GM18909 (cell line): ENCODE measurements at regions not wholly inside any gene's neighbourhood (a gene's known extent, or its start where the extent isn't known, plus 50 kb on each side); places are given as distances from the start of the nearest gene placed in this dataset.
"Not testable (repeated sequence)": the region's sequence is repeated elsewhere in the genome, so short reads cannot be mapped to it uniquely, and the experiment has no call there.

Source experiments
- ATAC-seq: cut with Tn5 transposase; IDR thresholded peaks from one replicate; pipeline ENCODE4 v1.9.1; 2021; ENCODE audit warnings: mild to moderate bottlenecking; ENCODE audit not compliant: unreplicated experiment, poor library complexity

DNA sequence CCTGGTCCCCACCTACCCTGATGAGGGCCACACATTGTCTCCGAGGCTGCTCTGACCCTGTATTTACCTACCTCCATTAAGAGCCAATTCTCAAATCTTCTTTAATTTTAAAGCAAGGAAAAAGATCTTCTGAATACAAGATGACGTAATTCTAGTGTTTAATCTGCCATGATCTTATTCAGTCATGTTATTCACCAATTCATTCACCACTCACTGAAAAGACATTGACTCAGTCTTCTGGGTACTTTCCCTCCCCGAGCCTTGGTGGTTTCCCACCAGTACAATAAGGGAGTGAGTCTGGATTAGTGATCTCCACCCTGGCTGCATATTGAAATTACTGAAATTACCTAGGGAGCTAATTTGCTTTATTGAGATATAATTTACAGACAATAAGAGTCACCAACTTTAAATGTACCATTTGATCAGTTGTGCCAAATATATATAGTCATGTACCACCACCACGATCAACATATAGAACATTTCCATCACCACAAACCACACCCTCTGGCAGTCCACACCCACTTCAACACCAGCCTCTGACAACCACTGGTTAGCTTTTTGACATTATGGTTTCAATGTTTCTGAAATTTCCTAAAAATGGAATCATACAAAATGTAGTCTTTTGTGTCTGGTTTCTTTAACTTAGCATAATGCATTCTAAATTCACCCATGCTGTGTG lies 117.5 kb upstream of the UNC5B start:
- ATAC-seq, result no peak

DNA sequence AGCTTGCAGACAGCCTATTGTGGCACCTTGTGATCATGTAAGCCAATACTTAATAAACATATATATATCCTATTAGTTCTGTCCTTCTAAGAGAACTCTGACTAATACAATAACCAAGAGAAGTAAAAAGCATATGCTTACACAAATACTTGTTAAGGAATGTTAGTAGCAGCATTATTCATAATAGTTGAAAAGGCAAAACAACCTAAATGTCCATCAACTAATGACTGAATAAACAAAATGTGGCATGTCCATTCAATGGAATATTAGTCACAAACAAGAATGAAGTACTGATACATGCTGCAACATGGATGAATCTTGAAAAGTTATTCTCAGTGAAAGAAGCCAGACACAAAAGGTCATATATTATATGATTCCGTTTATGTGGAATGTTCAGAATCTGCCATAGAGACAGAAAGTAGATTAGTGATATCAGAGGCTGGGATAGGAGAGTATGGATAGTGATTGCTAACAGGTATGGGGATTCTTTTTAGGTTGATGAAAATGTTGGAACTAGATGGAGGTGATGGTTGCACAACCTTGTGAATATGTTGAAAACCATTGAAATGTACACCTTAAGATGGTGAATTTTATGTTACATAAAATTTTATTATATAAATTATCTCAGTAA lies 112.5 kb upstream of the UNC5B start:
- no peak for ATAC-seq

- ATAC-seq, result no peak
Measured at GRCh38 chr10:71103961-71104360, 108.4 kb upstream of the UNC5B start.

DNA sequence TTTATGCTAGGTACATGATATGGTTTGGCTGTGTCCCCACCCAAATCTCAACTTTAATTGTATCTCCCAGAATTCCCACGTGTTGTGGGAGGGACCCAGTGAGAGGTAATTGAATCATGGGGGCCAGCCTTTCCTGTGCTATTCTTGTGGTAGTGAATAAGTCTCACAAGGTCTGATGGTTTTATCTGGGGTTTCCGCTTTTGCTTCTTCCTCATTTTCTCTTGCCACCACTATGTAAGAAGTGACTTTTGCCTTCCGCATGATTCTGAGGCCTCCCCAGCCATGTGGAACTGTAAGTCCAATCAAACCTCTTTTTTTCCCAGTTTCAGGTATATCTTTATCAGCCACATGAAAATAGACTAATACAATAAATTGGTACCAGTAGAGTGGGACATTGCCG lies 106.2 kb upstream of the UNC5B start:
- ATAC-seq, result not testable (repeated sequence)

DNA sequence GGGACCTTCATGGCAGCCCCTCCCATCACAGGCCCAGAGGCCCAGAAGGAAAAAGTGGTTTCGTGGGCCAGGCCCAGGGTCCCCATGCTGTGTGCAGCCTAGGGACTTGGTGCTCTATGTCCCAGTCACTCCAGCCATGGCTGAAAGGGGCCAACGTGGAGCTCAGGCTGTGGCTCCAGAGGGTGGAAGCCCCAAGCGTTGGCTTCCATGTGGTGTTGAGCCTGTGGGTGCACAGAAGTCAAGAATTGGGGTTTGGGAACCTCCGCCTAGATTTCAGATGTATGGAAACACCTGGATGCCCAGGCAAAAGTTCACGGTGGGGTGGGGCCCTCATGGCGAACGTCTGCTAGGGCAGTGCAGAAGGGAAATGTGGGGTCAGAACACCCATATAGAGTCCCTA lies 105.3 kb upstream of the UNC5B start:
- not testable (repeated sequence) for ATAC-seq

DNA sequence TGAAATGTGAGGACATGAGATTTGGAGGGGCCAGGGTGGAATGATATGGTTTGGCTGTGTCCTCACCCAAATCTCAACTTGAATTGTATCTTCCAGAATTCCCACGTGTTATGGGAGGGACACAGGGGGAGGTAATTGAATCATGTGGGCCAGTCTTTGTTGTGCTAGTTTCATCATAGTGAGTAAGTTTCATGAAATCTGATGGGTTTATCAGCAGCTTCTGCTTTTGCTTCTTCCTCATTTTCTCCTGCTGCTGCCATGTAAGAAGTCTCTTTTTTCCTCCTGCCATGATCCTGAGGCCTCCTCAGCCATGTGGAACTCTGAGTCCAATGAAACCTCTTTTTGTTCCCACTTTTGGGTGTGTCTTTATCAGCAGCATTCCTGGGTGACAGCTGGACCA lies 104.3 kb upstream of the UNC5B start:
- ATAC-seq, result not testable (repeated sequence)

DNA sequence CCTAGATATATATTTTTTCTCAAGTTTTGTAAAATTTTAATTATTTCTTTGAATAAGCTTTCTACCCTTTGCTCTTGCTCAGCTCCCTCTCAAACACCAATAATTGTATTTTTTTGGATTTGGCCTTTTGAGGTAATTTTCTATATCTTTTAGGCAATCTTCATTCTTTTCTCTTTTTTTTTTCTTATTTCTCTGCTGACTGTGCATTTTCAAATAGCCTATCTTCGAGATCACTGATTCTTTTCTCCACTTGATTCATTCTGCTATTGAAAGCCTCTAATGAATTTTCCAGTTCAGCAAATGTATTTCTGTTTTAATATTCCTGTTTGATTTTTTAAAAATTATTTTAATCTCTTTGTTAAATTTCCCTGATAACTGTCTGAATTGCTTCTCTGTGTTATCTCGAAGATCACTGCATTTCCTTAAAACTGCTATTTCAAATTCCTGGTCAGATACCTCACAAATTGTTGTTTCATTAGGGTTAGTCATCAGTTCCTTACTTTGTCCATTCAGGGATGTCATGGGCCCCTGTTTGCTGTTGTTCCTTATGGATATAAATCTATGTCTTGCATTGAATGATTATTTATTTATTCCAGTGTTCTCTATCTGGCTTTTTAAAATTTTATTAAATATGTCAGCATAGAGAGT lies 100.1 kb upstream of the UNC5B start:
- ATAC-seq, result no peak

DNA sequence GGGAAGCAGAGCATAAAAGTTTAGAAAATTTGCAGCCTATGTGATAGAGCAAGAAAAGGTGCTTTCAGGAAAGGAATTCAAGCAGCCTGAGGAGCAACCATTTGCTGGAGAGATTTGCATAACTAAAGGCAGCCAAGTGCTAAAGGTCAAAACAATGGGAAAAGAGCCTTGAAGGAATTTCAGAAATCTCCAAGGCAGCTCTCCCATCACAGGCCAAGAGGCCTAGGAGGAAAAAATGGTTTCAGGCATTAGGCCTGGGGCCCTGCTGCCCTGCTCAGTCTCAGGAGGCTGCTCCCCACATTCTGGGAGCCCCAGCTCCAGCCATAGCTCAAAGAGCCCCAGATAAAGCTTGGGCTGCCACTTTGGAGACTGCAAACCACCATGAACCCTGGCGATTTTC lies 95.9 kb upstream of the UNC5B start:
- no peak for ATAC-seq

- not testable (repeated sequence) for ATAC-seq
Measured at GRCh38 chr10:71117589-71117988, 94.8 kb upstream of the UNC5B start.

- ATAC-seq, result no peak
Measured at GRCh38 chr10:71123023-71123422, 89.3 kb upstream of the UNC5B start.

GRCh38 chr10:71124921-71125748 lies 87.2 kb upstream of the UNC5B start:
- ATAC-seq, result no peak

DNA sequence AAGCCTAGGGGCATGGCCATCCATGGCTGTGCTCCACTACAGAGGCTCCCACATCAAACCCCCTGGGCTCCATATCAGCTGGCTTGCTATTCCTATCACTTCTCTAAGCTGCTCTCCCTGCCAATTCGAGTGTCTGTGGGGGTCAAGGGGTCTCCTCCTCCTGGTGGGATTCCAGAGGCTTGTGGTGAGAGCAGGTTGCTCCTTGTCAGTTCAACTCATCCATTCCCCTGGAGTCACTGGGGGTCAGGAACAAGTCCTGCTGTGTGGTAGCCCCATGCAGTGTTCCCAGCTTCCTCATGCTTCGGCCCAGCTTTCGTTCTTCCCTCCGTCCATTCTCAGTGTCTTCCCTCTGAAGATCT lies 86.6 kb upstream of the UNC5B start:
- ATAC-seq, result no peak

- no peak for ATAC-seq
Measured at GRCh38 chr10:71126432-71126831, 85.9 kb upstream of the UNC5B start.

DNA sequence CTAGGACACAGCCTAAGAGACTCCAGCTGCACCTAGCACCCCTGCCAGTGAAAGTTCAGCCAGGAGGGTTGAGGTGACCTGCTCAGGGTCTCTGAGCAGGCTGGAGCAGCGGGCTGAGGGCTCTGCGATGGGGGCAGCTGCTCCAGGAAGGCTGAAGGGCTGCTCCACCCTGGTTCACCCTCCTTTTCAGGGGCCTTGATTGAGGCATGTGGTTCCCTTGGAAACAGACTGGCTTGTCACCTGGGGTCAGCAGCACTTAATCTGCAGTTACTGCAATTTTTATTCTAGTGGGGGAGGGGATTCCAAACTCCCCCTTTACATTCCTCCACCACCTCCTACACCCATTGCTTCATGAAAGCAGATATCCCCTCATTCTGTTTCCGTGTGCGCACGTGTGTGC lies 85.3 kb upstream of the UNC5B start:
- ATAC-seq, result no peak

GRCh38 chr10:71127773-71128172 lies 84.6 kb upstream of the UNC5B start:
- no peak for ATAC-seq

- ATAC-seq, result no peak
Measured at GRCh38 chr10:71128311-71128980, 83.9 kb upstream of the UNC5B start.

- ATAC-seq, result no peak
Measured at GRCh38 chr10:71131096-71131495, 81.3 kb upstream of the UNC5B start.

DNA sequence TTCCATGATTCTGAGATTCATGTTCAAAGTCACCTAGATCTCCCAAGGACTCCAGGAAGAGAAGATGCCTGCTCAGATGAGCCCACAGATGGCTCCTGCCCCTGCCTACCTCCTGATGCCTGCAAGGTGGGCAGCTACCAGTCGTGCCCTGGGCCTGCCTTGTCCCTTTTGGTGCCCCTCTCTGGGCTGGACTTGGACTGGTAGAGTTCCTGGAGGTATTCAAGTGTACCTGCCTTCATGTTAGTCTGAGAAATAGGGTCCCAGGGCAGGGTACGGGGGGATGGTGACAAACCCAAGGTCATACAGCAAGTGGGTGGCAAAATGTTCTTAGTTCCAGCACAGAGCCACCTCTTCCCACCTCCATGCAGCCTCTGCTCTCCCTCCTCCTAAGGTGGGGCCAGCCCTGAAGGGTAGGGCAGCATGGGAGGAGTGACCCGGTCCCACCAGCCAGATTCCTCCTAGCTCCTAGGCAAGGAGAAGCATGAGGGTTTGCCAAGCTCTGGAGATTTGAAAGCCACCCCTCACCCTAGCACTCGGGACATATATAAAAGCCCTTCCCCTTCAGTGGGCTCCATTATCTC lies 80.8 kb upstream of the UNC5B start:
- ATAC-seq, result no peak

DNA sequence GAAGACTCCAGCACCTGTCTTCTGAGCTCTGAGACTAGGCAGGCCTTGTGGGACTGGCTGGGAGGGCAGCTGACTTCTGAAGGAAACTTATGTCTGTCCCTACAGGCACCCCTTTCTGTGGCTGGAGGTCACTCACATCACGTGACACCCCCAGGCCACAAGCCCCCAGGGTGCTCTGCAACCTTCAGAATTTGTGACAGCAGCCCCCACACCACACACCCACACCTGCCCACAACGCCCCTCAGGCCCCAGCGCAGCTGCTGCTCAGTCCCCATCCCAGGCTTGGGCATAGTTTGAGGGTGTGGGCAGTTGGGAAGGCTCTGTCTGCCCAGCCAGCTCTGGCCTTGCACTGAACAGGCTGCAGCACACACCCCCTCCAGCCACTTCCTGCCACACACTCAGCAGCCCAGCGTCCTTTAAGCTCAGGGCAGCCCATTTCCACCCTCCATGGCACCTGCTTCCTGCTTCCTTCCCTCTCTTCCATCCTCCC lies 80.0 kb upstream of the UNC5B start:
- no peak for ATAC-seq
